Medulla oblongata (tissue), 1 donor: ENCODE measurements at regions not wholly inside any gene's neighbourhood (a gene's known extent, or its start where the extent isn't known, plus 50 kb on each side); places are given as distances from the start of the nearest gene placed in this dataset.

Source experiments
- DNase-seq: peaks from one replicate; pipeline ENCODE4 v3.0.0-alpha.2; 2015; ENCODE audit errors: extremely low spot score

DNA sequence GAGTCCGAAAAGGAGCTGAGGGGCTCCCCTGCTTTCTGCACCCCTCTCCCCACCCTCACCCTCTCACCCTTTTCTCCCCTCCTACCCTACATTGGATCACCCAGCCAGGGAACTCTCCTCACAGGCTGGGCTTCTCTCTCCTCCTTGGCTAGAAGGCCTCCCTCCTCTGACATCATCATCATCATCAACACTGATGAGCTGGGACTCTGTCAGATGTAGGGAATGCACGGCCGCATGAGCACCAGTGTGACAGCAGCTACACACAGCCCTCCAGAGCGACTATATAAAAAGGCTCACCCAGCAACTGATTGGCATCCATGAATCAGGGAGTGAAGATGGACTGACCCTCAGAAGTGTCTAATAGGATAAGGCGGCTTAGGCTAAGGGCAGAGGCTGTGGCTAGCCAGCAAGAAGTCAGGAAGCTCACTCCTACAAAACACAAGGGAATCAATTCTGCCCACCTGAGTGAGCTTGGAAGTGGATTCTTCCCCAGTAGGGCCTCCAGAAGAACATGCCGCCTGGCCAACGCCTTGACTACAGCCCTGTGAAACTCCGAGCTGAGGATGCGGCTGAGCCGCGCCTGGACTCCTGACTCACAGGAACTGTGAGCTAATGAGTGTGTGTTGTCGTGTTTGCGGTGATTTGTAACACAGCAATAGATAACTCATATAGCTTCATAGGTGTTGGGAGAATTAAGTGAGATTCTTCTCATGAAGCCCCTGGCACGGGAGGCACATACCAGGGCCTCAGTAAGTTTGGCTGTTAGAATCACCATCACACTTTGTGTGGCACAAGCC lies 147.6 kb downstream of the FAM43A start:
- DNase-seq: no peak

DNA sequence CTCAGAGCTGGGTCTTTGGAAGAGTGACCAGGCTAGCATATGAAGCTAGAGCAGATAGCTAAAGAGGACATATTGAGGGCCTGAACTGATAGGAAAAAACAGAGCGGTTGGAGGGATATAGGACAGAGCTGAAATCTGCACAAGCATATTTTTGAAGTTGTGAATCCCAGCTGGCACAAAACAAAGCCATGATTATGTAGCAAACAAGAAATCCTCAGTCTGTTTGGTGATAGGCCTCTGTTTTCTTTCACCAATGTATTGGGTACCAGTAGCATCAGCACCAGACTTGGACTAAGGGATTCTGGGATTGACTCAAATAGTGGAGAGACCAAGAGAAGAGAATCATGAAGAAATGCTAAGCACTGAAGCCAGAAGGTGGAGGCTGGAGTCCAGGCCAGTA lies 151.0 kb downstream of the FAM43A start:
- DNase-seq: peak; percentile 46

DNA sequence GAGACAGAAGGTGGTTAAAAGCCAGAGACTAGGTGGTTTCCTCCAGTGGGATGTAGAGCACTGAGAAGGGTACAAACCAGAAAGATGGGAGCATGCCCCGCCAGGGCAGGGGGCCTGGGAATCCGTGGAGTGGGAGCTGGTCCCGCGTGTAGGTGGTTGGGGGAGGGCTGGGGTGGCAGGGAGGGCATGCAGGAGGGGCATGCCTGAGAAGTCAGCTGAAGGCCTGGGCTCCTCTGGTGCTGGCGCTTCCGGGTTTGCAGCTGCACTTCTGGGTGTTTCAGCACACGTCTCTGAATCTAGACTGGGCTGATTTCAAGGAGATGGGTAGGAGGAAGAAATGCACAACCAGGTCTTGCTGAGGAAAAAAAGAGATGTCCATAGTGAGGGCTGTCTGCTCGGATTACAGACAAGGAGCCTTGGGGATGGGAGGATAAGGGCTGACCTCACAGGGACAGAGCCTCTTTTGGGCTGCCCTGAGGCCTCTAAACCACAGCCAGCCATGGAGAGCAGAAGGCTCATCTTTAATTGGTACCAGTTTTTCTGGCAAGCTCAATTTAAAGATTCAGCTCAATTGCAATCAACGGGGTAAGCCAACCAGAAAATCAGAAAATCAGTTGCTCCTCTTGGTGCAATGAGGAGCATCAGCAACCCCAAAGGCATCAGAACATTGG lies 151.9 kb downstream of the FAM43A start:
- no peak for DNase-seq

DNA sequence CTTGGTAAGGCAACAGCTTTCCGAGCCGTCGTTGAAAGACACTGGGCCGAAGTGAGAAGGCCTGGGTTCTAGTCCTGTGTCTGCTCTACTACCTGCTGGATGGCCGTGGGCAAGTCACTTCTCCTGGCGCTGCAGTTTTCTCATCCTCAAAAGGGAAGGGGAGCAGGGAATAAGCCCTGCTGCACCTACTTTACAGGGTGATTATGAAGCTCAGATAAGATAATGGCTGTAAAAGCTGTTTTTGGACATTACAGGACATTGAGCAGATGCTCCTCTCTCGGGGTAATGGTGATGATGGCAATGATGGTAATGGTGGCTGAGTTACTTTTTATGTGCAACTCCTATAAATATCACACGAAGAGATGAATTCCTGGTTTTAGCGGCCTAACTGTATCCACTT lies 152.6 kb downstream of the FAM43A start:
- DNase-seq: no peak

DNA sequence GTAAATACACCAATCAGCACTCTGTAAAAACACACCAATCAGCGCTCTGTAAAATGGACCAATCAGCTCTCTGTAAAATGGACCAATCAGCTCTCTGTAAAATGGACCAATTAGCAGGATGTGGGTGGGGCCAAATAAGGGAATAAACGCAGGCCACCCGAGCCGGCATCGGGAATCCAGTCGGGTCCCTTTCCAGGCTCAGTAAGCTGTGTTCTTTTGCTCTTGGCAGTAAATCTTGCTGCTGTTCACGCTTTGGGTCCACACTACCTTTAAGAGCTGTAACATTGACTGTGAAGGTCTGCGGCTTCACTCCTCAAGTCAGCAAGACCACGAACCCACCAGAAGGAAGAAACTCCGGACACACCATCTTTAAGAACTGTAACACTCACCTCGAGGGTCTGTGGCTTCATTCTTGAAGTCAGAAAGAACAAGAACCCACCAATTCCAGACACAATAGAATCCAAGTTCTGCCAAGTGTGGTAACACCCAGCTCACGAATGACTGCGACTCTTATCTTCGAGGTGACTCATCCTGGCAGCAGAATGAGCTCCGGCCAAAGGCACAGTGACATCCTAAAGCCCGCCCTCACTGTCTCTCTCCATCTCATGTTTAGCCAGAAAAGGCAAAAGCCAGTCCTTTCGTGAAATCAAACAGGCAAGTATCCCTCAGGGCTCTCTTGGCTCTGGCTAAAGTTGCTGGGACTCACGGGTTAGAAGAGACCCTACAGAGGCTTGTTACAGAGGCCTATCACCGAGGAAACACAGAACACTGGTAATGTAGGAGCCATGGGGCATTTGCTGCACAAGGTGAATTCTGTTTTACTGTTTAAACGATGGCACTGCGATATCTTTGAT lies 155.2 kb downstream of the FAM43A start:
- DNase-seq: no peak

DNA sequence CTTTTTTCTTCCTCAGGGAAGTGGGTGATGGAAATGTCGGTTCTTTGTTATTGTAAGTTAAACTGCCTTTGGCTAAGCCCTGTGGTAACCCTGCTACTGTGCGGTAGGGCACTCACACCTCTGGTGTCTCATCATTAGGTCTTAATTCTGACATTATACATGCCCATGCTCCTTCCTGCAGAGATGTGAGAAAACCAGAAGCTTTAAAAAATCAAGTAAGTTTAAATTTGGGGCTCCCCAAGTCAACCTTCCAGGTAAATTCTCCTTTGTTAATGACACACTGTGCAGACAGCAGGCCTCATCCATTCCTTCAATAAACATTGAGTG lies 155.8 kb downstream of the FAM43A start:
- no peak for DNase-seq

DNA sequence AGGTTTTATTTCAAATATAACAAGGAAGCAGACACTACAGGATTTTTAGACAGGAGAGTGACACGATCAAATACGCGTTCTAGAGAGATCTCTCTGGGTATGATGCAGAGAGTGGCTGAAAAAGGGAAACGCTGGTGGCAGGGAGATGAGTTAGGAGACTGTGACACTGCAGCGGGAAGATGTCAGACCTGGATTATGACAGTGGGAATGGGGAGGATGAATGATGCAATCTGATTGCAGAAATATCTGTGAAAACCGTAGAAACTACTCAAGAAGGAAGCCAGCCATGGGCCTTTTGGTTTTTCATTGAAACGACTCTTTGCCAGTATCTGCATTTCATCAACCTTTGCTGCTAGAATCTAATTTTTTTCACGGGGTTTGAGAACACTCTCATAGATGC lies 157.9 kb downstream of the FAM43A start:
- DNase-seq: no peak

DNA sequence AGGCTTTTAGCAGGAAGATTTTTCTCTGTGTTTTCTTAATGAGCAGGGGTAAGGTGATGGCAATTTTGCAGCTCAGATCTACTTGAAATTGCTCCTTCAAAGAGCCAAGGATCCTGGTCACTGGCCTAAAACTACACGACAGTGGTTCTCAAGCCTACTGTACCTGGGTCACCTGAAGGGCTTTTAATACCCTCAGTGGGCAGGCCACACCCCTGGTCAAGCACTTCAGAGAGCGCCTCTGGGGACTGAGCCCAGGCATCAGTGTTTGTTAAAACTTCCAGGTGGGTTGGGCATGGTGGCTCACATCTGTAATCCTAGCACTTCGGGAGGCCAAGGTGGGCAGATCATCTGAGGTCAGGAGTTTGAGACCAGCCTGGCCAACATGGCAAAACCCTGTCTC lies 158.4 kb downstream of the FAM43A start:
- no peak for DNase-seq

DNA sequence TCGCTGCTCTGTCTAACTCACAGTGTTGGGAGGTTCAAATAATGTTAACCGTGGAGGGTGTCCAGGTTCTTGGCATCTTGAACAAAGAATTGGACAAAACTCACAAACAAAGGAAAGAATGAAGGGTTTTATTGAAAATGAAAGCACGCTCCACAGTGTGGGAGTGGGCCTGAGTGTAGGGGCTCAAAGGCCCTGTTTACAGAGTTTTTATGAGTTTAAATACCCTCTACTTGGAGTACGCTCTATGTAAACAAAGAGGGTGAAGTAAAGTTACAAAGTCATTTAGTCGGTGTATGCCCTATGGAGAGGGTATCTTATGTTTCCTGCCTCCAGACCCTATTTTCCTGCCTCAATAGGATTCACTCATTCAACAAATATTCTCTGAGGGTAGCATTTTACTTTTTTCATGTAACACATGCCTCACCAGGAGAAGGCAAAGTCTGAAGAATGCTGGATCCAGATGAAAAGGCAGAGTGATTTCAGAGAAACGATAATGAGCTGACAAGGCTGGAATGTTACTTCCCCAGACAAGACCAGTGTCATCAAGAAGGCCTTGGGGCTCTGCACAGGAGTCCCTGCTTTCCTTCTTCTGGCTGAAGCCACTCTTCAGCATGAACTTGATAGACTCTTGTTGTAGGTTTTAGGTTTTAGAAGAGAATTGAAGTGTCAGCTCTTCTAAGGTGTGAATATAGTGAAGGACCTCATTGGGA lies 163.6 kb downstream of the FAM43A start:
- no peak for DNase-seq

DNA sequence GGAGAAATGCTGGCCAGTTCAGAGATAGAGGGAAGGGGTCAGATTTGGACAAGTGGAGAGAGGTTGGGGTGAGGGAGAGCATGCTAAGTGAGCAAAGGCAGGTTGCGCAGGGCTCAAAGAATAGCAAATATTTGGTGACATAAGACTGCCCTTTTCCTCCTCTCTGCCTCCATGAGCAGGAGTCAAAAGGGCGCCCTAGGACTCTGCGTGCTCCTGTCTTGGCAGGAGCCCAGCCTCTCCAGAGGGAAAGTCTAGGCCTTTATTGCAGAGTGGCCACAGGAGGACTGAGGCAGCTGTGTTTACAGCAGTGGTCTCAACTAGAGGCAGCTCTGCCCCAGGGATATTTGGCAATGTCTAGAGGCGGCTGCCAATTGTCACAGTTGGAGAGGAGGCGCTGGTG lies 165.6 kb downstream of the FAM43A start:
- DNase-seq: no peak

DNA sequence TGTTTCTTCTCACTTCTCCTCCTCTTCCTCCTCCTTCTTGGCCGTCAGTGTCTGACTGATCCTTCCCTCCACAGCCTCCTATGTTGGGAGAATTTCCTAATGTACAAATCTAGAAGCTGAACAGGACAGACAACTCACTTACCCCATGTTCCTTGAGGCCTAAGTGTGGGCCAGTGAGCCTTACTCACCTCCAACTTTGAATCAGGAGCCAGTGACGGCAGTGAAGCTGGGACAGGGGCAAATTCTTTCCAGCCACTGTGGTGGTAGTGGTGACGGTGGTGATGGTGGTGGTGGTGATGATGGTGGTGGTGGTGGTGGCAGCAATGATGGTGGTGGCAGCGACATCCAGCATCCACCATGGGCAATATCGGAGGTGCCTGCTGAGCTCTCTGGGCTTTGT lies 166.3 kb downstream of the FAM43A start:
- no peak for DNase-seq

DNA sequence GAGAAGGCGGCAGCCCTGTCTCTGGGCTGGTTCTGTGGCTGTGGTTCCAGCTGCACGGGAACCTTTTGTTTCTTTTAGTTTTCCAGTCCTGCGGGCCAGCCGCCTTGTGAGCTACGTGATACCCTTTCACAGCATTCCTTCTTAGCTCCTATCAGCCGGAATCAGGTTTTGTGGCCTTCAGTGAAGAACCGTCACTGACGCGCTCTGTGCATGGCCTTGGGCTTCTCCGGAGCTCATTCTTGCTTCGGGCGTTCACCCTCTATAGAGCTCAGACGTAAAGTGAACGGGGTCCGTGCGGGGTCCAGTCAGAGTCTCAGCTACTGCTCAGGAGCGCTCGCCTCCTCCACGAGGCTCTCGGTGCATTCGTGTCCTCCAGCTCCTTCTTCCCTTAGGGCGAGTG lies 166.7 kb downstream of the FAM43A start:
- no peak for DNase-seq

DNA sequence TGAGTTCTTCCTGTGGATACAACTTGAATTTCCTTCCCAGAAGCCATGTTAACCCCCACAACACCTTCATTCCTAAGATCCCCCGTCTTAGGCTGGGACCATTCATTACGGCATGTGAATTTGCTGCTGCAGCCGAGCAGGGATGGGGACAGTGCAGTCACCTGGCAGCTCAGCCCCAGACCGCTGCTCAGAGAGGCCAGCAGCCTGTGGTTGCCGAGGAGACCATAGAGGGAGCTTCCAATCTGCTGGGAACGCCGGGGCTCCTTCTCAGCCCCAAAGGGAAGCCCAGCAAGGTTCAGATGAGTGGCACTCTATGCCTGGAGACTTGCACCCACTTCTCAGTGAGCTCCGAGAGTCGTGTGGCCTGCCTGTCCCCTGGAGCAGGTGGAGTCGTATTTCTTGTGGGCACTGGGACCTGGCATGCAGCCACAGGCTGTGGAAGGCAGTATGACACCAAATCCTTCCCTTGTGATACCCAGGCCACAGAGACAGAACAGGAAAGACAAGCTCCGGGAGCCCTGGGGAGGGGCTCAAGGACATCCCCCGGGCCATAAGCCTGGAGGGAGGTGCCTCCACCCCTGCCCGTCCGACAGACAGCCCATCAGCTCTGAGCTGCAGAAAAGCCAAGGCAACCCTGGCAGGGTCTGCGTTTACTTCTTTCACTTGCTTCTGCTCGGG lies 167.3 kb downstream of the FAM43A start:
- DNase-seq: no peak

DNA sequence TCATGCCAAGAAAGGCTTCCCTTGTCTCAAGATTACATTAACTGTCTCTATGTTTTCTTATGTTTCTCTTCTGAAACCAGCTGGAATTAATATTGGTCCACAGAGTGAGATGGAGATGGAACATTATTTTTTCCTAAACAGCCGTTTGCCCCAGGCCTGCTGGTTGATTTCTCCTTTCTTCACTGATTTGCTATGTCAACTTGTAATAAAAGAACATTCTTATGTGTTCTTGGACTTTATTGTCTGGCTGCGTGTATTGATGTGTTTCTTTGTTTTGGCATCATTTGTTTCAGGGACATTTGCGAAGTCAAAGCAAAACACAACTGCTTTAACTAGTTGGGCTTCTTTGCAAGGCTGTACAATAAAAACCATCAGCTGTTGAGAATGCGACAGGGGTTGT lies 168.5 kb downstream of the FAM43A start:
- no peak for DNase-seq

DNA sequence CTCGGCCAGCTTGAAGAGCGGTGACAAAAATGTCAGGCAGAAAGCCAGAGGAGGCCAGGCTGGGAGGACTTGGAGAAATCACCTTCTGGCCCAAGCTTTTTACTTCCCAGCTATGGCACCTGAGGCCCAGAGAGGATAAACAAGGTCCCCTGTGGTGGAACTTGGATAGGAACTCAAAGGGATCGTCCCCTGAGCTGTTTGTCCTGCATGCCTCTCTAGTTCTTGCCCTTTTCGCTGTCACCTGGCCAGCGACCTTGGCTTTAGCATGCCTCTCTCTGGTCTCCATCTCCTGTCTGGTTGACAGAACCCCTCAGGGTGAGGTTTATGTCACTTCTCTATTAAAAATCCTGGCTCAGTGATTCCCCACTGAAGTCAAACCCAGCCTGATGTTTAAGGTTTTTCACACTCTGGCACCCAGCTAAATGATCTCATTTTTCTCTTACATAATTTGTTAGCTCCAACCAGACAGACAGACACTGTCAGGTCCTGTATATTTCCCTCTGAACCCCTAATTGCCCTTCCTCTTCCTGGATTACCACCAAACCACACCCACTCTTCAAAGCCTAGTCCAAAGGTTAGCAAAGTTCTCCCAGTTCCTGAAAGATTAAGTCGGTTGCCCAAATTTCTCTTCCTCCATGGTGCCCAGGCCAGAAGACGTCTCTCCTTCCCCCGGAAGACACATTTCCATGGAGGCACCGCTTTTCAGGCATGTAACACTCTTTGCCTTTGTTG lies 169.1 kb downstream of the FAM43A start:
- DNase-seq: no peak

DNA sequence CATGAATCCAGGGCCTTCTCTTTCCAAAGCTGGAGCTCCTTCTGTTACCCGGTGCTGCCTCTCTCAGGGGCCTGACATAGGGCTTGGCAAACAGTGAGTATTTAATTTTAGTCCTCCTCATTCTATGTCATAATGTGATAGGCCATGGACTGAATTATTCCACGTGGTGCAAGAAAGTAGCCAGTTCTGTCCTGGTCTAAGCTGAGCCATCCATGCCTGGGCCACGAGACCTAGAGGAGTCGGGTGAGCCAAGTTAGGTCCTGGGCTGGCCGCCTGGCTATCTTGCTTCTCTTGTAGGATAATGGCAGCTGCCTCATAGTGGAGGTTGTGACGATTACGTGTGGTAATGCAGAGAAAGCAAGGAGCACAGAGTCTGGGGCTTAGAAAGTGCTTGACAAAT lies 170.6 kb downstream of the FAM43A start:
- no peak for DNase-seq

DNA sequence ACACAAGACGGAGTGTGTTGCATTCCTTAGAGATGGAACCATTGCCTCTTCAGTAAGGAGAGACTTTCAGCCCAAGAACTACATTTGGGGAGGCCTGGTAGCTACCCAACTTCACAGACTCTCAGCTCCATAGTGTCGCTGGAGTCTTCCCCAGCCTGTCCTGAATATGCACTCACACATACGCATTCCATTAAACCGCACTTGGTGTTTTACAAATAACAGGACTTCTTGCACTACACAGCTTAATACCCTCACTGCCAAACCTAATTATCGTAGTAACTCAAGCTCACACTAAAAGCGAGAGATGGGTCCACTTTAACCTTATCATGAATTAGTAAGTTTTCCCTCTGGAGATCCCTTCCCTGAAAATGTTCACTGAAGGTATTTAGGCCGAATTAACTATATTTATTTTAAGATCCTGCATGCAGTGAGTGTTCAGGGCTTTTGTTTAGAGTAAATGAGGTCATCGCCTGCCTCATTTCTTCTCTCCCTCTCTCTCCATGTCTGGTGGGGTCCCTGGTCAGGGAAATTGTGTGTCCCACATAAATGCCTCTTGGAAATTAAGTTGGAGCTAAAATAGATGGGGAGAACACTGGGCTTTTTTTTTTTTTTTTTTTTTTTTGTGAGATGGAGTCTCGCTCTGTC lies 171.9 kb downstream of the FAM43A start:
- DNase-seq: no peak

DNA sequence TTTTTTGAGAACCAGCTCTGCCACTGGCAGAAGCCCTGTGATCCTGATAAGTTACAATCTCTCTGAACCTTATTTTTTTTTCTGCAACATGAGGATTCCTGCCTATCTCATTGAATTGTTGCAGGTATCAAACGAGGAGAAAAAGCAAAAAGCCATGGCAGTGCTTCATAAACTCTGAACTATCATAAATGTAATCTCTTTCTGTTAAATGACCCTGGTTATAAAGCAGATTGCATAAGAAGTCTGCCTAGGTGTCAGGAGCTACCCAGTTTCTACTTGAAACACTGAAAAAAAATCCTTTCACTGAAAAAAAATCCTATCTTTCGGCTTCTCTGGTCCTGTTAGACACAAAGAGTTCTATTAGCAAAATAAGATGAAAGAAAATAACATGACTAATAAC lies 172.7 kb downstream of the FAM43A start:
- DNase-seq: no peak

DNA sequence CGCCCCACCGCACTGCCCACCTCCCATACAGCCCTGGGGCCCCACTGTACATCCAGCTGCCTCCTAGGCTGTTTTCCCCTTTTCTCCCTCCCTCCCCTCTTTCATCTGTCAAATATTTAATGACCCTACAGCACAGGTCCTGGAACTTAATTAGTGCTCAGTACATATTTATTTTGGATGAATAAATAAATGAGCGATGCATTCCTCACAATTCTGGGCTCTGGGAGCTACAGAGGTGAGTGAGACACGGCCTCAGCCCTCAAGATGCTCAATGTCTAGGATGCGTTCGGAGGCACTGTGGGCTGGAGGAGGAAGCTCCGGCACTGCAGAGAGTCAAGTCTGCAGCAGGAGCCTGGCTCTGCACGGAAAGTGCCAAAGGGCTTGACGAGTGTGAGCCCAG lies 175.0 kb downstream of the FAM43A start:
- DNase-seq: no peak

DNA sequence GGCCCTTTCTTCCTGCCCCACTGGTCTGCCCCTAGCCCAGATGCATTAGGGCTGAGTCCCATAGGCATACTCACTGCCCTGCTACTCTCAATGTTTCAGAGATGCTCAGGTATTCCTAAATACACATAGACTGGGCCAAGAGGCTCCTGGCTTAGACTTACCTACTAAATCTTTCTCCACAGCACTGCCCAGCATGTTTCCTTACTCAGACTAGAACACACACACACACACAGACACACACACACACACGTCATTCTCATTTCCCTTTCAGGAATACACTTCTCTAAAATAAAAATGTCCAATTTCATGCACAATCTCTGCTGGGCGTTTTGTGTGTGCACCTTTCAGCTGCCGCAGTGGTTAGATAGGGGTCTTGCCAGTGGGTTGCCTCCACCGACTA lies 175.7 kb downstream of the FAM43A start:
- no peak for DNase-seq
